GM19397 (cell line): ENCODE measurements at regions not wholly inside any gene's neighbourhood (a gene's known extent, or its start where the extent isn't known, plus 50 kb on each side); places are given as distances from the start of the nearest gene placed in this dataset.
"Not testable (repeated sequence)": the region's sequence is repeated elsewhere in the genome, so short reads cannot be mapped to it uniquely, and the experiment has no call there.

Experiments
- ATAC-seq: cut with Tn5 transposase; IDR thresholded peaks from one replicate; pipeline ENCODE4 v1.9.1; 2021; ENCODE audit warnings: mild to moderate bottlenecking, moderate library complexity; ENCODE audit not compliant: unreplicated experiment

- no peak for ATAC-seq
These were observed 73.6 kb upstream of the SLC25A33 start for GRCh38 chr1:9465640-9466039.

DNA sequence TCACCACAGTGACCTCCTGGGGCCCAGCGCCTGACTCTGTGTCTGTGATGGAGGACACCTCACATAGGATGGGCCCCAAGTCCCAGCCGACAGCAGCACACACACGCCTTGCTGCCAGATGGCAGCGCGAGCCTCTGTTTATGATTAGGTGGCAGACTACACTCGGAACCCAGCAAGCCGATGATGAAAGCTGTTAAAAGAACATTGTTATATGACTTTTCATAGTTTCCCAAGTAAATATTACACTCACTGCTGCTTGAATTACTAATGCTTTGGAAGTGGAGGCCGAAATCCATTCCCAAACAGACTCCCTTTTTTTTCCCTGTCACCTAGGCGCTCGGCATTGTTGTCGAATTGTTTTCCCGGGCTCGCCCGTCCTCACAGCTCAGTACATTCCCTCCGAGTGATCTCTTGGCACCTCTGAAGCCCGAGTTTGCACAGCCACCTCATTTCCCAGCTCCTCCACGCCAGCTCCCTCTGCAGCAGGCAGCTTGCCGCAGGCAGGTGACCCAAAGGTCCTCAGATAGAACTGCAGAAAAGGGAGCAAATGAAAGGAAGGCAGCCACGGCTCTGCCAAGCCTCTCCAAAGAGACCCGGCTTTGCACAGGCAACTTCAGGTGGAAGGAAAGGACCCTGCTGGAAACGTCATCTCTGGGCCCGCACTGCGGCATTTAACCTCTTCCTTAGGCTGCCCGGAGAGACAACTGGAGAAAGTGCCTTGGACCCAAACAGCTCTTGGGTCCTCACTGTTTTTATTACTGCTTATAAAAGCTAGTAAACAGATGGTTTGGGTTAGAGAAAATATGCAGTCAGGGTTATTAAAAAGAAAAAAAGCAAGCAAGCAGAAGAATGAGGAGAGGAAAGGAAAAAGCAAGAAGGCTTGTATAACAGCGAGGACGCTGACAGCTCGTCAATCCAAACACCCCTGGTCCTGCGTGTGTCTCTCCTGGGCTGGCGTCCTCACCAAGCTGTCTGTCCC, 72.2 kb upstream of the SLC25A33 start:
- no peak for ATAC-seq

- not testable (repeated sequence) for ATAC-seq
These were observed 69.4 kb upstream of the SLC25A33 start for GRCh38 chr1:9469882-9470281.

- ATAC-seq: no peak
These were observed 67.6 kb upstream of the SLC25A33 start for GRCh38 chr1:9471679-9472078.

DNA sequence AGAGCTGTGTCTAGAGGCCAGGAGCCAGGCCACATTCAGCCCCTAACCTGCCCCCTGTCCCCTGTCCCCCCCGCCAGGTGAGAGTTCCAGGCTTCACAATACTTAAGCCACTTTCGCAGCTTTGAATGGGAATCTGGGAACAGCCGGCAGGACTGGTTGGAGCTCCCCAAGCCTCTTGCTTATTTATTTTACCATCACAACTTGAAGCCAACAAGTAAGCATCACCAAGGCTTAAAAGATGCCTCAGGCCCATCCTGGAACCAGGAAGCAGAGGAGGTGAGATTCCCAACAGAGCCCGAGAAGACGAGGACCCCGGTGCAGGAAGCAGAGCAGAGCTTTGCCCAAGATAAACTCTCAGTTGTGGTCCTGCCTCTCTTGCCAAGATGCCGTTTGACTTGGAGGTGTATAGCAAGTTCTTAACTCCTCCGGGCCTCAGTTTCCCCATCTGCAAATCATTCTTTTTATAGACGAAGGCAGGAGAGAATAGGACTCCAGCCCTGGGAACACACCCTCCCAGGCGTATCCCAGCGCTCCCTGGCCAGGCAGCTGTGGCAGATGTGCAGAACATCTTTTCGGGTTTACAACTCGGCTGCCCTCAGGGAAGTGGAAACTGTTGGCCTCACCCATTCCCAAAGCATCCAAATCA, 66.8 kb upstream of the SLC25A33 start:
- ATAC-seq: no peak

- ATAC-seq: no peak
These were observed 66.0 kb upstream of the SLC25A33 start for GRCh38 chr1:9473032-9473807.

DNA sequence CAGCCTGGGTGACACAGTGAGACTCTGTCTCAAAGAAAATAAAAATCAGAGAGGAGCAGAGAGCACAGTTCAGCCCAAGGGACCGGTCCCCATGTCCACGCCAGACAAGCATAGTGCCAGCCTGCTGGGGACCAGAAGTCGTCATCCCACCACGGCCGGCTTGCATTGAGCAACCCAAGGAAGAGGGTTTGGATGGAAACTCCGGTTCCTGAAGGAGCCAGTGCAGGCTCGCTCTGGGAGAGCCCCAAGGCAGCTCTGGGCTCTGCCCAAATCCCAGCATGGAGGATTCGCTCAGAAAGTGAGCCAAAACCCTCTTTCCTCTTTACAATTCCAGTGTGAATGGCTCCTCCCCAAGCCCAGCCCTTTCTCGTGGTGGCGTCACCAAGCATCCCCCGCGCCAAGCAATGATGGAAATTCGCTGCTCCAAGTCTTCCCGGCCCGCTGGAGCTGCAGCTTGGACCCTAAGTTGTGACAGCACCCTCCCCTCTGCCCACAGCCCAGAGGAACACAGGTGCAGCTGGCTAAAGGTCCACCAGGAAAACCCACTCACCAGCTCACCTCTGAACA, 64.1 kb upstream of the SLC25A33 start:
- ATAC-seq: no peak

DNA sequence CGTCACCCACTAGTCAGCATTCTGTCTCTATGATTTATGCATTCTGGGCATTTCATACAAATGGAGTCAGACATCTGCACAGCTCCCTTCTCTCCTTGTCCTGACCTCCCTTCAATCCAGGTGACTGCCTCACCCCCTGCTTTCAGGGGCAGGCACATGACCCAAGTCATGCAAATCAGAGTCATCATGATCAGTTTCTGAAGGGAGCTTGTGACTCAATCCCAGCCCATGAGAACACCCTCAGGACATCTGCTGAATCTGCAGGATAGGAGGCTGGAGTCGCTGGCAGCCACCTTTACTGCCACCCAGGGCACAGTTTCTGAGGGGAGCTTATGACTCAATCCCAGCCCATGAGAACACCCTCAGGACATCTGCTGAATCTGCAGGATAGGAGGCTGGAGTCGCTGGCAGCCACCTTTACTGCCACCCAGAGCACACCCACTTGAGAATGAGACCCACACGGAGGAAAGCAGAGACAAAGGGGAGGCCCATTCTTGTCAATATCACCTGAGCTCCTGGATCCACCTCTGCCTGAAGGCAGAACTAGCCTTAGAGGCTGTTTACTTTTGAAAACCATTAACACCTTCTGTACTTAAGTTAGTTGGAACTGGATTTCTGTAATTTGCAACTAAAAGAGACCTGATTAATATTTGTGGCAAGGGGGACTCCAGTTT, 62.3 kb upstream of the SLC25A33 start:
- no peak for ATAC-seq

DNA sequence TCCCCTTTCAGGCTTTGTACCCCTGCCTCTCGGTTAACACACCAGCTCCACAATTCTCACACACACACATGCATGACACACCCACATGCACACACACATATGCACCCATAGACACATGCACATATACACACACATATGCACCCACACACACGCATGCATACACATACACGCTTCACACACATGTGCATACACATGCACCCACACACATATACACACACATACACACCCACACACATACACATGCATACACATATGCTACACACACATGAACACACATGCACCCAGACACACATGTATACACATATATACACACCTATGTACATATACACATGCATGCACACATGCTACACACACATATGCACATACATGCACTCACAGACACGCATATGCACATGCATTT, 61.7 kb upstream of the SLC25A33 start:
- ATAC-seq: no peak

- no peak for ATAC-seq
These were observed 61.2 kb upstream of the SLC25A33 start for GRCh38 chr1:9478021-9478420.

DNA sequence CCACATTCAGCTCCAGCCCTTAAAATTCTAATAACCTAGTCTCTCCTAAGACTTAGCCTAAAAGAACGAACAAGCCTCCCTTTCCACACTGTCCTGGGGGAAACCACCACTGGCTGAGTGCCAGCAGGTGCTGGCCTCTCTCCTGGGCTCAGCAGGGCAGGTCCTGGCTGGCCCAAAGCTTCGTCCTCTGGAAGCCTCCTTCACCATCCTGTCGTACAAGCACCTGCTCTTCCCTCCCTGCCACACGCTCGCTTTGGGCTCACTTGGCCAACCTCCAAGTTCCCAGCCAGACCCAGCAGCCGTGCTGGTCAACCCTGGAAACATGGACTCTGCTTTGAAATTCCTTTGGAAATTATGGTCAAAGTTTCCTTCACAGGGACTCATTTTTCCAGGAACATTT, 58.2 kb upstream of the SLC25A33 start:
- ATAC-seq: no peak

DNA sequence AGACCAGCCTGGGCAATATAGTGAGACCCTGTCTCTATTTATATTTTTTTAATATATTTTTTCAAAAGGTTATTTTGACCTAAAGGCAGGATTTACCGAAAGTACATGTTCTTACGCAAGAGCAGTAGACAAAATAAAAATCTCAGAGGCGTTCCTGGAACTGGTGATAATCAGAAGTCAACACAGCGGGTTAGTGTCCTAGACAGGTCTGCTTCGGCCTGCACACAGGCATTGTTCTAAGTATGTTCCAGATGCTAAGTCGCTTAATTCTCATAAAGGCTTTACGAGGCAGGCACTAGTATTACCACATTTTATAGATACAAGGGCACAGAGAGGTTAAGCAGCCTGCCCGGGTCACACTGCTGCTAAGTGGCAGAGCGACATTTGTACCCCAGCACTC, 56.9 kb upstream of the SLC25A33 start:
- ATAC-seq: no peak

GRCh38 chr1:9482816-9483572, 56.3 kb upstream of the SLC25A33 start:
- no peak for ATAC-seq

DNA sequence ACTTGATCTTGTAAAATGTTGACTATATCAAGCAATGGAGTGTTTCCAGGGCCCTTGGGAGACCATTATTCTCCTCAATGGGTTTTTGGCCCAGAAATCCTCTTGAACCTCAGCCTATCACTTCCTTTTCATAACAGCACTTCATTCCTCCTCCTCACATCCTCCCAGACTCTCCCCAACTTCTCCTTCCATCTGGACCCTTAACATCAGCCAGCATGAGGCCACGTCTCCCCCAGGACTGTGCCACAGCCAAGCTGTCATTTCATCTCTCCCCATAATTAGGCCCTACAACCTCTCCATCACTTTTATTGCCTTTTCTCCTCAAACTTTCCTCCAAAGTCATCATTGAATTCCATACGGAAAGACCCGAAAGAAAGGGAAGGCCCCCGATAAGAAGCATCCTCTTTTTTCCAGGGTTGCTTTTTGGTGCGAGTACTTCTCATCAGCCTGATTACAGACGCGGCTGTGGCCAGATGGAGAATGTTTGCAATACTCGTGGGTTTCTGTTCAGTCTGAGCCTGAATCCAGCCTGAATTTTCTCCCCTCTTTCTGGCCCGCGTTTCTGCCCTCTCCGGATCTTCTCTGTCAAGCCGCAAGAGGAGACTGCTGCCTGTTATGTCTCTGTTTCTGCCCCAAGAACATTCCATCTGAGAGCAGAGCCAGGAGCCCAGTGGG, 52.7 kb upstream of the SLC25A33 start:
- ATAC-seq: no peak
